Vagina (tissue), 2 donors: ENCODE measurements at regions not wholly inside any gene's neighbourhood (a gene's known extent, or its start where the extent isn't known, plus 50 kb on each side); places are given as distances from the start of the nearest gene placed in this dataset.

Source experiments
- CTCF ChIP-seq, 3 experiments: fragments of 450-650 bp in 2 of 3; fragments of 200-600 bp in 1 of 3; sonication (generic) in 1 of 3; IDR thresholded peaks; one replicate each; pipeline ENCODE4 v1.5.1; 2017 to 2019; ENCODE audit warnings: antibody characterized with exemption in 3 of 3, mild to moderate bottlenecking in 2 of 3, moderate library complexity in 2 of 3
- POLR2AphosphoS5 ChIP-seq, 2 donors: sonication (generic); formaldehyde crosslinking; IDR thresholded peaks; one replicate each; pipeline ENCODE4 v1.9.0; 2017; ENCODE audit warnings: antibody characterized with exemption in 2 of 2, mild to moderate bottlenecking in 2 of 2, low read depth in 1 of 2; ENCODE audit not compliant: insufficient read depth in 1 of 2

DNA sequence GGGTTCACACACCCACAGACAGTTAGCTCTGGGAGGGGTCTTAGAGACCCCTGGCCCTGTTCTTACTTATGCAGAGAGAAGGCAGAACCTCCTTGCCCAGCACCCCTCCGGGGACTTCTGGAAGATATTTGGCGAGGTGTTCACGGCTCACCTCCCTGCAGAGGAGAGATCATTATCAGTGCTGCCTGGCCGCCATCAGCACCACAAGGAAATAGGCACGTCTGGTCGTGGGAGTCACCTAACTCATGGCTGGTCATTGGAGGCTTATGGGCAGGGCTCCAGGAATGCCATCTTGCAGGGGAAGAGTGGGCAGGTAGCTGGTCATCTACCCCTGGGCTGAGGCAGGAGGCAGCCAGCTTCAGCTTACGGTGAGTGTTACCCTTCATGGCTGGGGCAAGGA, 189.4 kb downstream of the RPS24 start:
- TF ChIP-seq POLR2AphosphoS5 (IDR thresholded peaks at IDR 0.05; ENCODE audit: insufficient read depth in 1 of 2, low read depth in 1 of 2) (no peak), CTCF (IDR thresholded peaks at IDR 0.05) (no peak)
